ENCODE measurements at regions not wholly inside any gene's neighbourhood (a gene's known extent, or its start where the extent isn't known, plus 50 kb on each side); places are given as distances from the start of the nearest gene placed in this dataset.

DNA sequence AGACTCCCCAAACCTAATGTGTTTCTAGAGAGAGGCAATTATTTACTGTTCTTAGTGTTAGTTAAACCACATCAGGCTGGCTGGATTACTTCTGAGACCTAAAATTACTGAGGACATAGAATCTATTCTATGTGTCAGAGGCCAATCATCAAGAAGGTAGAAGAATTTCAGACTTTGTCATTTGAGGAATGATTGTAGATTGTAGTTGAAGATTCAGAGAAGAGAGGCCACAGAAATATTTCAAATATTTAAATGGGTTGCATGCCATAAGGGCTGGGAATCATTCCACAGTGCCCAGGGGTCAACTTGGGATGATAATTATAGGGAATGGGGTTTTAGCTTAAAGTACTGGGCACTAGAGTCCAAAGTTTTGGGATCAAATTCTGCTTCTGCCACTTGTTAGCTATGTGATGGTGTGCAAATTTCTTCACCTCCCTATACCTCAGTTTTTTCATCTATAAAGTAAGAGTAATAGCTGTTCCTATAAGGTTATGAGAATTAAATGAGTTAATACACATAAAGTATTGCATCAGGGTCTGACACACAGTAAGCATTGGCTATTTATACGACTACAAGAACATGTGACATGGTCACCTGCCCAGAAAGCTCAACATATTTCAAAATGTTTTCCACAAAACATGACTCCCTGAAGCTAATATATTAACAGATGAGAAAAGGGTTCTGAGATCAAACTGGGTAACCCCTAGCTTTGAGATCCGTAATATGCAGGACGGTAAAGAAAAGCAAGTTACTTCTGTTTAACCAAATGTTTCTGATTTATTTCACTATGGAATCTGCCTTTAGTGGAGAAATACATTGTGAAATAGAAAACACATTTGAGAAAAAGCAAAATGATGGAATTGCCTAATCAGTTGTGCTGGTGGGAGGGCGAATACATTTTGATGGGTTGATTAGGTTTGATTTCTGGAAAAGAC, 69.7 kb upstream of the SPAG17 start:
- Histone ChIP-seq H3K79me2 (ENCODE audit: insufficient read depth) (no peaks in the 10 kb centered on the region), H3K4me1 (ENCODE audit: insufficient read depth) (0 out of 2 replicates have a peak, but pooled peaks cover 10% of the 10 kb centered on the region), H3K36me3 (ENCODE audit: low read depth) (no peaks in the 10 kb centered on the region), H4K20me1 (ENCODE audit: insufficient read depth) (no peaks in the 10 kb centered on the region), H2AFZ (no peak overlapping the region), H3K9ac (no peak overlapping the region), H3K9me3 (ENCODE audit: low read depth) (no peaks in the 10 kb centered on the region), H3K27ac (no peak overlapping the region), H3K4me3 (no peak overlapping the region), H3K27me3 (replicated peaks; ENCODE audit: insufficient read depth) (no peaks in the 10 kb centered on the region), H3K9me2 (ENCODE audit: insufficient read depth) (no peaks in the 10 kb centered on the region), H3K4me2 (ENCODE audit: unreplicated experiment) (no peak overlapping the region), H3F3A (ENCODE audit: insufficient read depth) (no peaks in the 10 kb centered on the region; the same call in 1 of the 2 replicates)
- DNase-seq, result peak; percentile 20
- TF ChIP-seq EZH2phosphoT487 (IDR thresholded peaks at IDR 0.05; ENCODE audit: insufficient read depth, low read depth) (no peak), EZH2 (IDR thresholded peaks at IDR 0.05; ENCODE audit: insufficient read depth, poor library complexity, severe bottlenecking) (no peak)
- in situ Hi-C loops (cut with MboI), result no loop called here
- 82 to 85% methylated on average over 4 of the region's 4 CpGs for WGBS, 2 experiments (ENCODE audit: low coverage in 1 of 2, low lambda C conversion rate in 2 of 2, missing lambda C conversion rate in 2 of 2)

DNA sequence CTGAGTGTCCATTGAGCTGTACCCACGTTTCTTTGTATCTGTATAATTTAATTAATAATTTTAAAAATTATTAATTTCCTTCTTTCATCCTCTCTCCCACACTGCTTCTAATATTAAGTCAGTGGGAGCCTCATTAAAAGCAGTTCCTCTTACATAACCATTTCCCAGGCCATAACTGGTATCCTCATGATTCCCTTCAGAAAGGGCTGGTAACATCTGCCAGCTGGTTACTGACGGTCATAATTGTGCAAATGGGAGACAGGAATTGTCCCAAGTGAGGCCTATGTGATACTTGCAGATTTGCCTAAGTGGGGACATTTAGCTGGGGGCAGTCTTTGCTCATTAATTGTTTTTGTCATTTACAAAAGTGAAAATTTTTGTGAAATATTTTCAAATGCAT, 69.0 kb upstream of the SPAG17 start:
- Histone ChIP-seq H2AFZ (no peak overlapping the region), H3K4me2 (ENCODE audit: unreplicated experiment) (no peak overlapping the region)

DNA sequence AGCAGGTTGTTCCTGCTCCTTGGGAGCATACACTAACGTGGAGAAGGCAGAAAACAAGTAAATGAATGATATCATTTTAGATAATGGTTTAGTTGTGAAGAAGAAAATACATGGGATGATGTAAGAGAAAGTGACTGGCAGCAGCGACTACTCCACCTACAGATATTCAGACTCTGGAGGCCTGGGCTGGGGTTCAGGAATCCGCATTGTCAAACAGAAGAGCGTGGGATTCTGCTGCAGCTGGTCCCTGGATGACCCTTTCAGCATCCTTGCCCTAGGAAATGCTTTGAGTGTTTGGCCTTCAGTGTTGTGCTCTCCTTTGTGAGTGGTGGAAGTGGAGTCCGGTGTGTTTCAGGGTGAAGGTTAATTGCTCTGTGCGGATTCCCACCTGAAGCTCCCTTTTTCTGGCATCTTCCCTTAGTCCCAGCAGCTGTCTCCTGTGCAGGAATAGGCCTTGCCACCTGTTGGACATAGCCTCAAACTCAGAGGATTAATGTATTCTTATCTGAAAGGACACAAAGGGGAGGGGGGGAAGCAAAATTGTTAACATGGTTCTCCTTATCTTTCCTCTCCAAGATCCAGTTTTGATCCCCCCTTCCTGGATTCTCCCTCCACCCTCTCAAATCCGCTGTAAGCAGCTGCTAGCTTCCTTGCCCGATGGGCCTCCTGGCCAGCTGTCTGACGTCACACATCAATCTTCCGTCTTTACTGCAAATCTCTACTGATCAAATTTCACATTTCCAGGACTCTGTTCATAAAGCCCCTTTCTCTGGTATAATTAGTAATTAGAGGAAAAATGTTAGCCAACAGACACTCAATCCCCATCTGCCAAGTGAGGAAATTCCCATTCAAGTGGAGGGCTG, 68.3 kb upstream of the SPAG17 start:
- no peak overlapping the region for H3K4me3 ChIP-seq

More for the DNA sequence above, 69.0 kb upstream of the SPAG17 start:
- DNase-seq, result no peak
- H3K9me2 ChIP-seq (ENCODE audit: insufficient read depth), result no peaks in the 10 kb centered on the region
- no peaks in the 10 kb centered on the region for H3K27me3 ChIP-seq (replicated peaks; ENCODE audit: insufficient read depth)
- no peak overlapping the region for H3K27ac ChIP-seq
- 0 out of 2 replicates have a peak, but pooled peaks cover 10% of the 10 kb centered on the region for H3K4me1 ChIP-seq (ENCODE audit: insufficient read depth)
- no peak overlapping the region for H3K4me3 ChIP-seq
- H3F3A ChIP-seq (ENCODE audit: insufficient read depth), result no peaks in the 10 kb centered on the region; the same call in 1 of the 2 replicates
- 68% methylated on average over 2 of the region's 2 CpGs for WGBS, 2 experiments (ENCODE audit: low coverage in 1 of 2, low lambda C conversion rate in 2 of 2, missing lambda C conversion rate in 2 of 2)
- H3K36me3 ChIP-seq (ENCODE audit: low read depth), result no peaks in the 10 kb centered on the region
- H4K20me1 ChIP-seq (ENCODE audit: insufficient read depth), result no peaks in the 10 kb centered on the region
- H3K9me3 ChIP-seq (ENCODE audit: low read depth), result no peaks in the 10 kb centered on the region
- H3K9ac ChIP-seq, result no peak overlapping the region
- in situ Hi-C loops (cut with MboI), result no loop called here
- H3K79me2 ChIP-seq (ENCODE audit: insufficient read depth), result no peaks in the 10 kb centered on the region
- TF ChIP-seq EZH2 (IDR thresholded peaks at IDR 0.05; ENCODE audit: insufficient read depth, poor library complexity, severe bottlenecking) (no peak), EZH2phosphoT487 (IDR thresholded peaks at IDR 0.05; ENCODE audit: insufficient read depth, low read depth) (no peak)

DNA sequence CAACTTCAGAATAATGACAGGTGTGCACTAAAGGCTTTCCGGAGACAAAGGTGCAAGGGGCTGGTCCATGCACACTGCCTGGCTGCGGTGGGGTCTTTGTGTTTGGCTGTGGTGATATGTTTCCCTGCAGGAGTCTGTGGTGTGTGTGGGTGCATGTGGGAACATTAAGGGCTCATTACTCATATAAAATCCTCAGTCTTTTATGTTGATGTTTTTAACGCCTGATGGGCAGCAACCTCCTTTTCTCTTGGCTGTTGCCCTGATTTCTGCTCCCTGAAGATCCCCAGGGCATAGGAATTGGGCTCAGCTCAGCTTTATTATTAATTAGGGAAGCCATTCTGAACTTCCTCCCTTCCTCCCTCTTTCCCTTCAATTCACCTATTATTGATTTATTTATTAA, 67.6 kb upstream of the SPAG17 start:
- no peaks in the 10 kb centered on the region for H3K9me2 ChIP-seq (ENCODE audit: insufficient read depth)
- no peak overlapping the region for H3K4me3 ChIP-seq
- no peak for TF ChIP-seq EZH2 (IDR thresholded peaks at IDR 0.05; ENCODE audit: insufficient read depth, poor library complexity, severe bottlenecking)
- no peak for TF ChIP-seq EZH2phosphoT487 (IDR thresholded peaks at IDR 0.05; ENCODE audit: insufficient read depth, low read depth)
- no peaks in the 10 kb centered on the region for H3K36me3 ChIP-seq (ENCODE audit: low read depth)
- WGBS, 2 experiments (ENCODE audit: low coverage in 1 of 2, low lambda C conversion rate in 2 of 2, missing lambda C conversion rate in 2 of 2), result 82 to 85% methylated on average over 3 of the region's 3 CpGs
- H3K4me2 ChIP-seq (ENCODE audit: unreplicated experiment), result no peak overlapping the region
- H2AFZ ChIP-seq, result no peak overlapping the region
- no peaks in the 10 kb centered on the region for H4K20me1 ChIP-seq (ENCODE audit: insufficient read depth)
- no peaks in the 10 kb centered on the region for H3F3A ChIP-seq (ENCODE audit: insufficient read depth)
- 0 out of 2 replicates have a peak, but pooled peaks cover 10% of the 10 kb centered on the region for H3K4me1 ChIP-seq (ENCODE audit: insufficient read depth)
- H3K27ac ChIP-seq, result no peak overlapping the region
- no peaks in the 10 kb centered on the region for H3K27me3 ChIP-seq (replicated peaks; ENCODE audit: insufficient read depth)
- H3K9ac ChIP-seq, result no peak overlapping the region
- DNase-seq, result no peak
- in situ Hi-C loops (cut with MboI), result no loop called here
- no peaks in the 10 kb centered on the region for H3K9me3 ChIP-seq (ENCODE audit: low read depth)
- H3K79me2 ChIP-seq (ENCODE audit: insufficient read depth), result no peaks in the 10 kb centered on the region

More for the DNA sequence above, 68.3 kb upstream of the SPAG17 start:
- 76 to 80% methylated on average over 10 of the region's 10 CpGs for WGBS, 2 experiments (ENCODE audit: low coverage in 1 of 2, low lambda C conversion rate in 2 of 2, missing lambda C conversion rate in 2 of 2)
- Histone ChIP-seq H2AFZ (no peak overlapping the region), H3K9me3 (ENCODE audit: low read depth) (no peaks in the 10 kb centered on the region), H3K27me3 (replicated peaks; ENCODE audit: insufficient read depth) (no peaks in the 10 kb centered on the region), H3F3A (ENCODE audit: insufficient read depth) (no peaks in the 10 kb centered on the region; the same call in 1 of the 2 replicates), H3K36me3 (ENCODE audit: low read depth) (no peaks in the 10 kb centered on the region), H3K9ac (no peak overlapping the region), H3K27ac (no peak overlapping the region), H3K4me1 (ENCODE audit: insufficient read depth) (0 out of 2 replicates have a peak, but pooled peaks cover 10% of the 10 kb centered on the region), H4K20me1 (ENCODE audit: insufficient read depth) (no peaks in the 10 kb centered on the region), H3K4me2 (ENCODE audit: unreplicated experiment) (no peak overlapping the region), H3K79me2 (ENCODE audit: insufficient read depth) (no peaks in the 10 kb centered on the region), H3K9me2 (ENCODE audit: insufficient read depth) (no peaks in the 10 kb centered on the region)
- no peak for TF ChIP-seq EZH2phosphoT487 (IDR thresholded peaks at IDR 0.05; ENCODE audit: insufficient read depth, low read depth)
- TF ChIP-seq EZH2 (IDR thresholded peaks at IDR 0.05; ENCODE audit: insufficient read depth, poor library complexity, severe bottlenecking), result no peak
- in situ Hi-C loops (cut with MboI), result no loop called here
- DNase-seq, result no peak

Measured in GM23248 (cell line).